ENCODE measurements at regions not wholly inside any gene's neighbourhood (a gene's known extent, or its start where the extent isn't known, plus 50 kb on each side); places are given as distances from the start of the nearest gene placed in this dataset.

- no peak for DNase-seq
Measured at GRCh38 chr10:44435196-44435595, 50.3 kb upstream of the CXCL12 start.

GRCh38 chr10:44436240-44436639 is 51.3 kb upstream of the CXCL12 start:
- no peak for DNase-seq

GRCh38 chr10:44437840-44438511 is 53.1 kb upstream of the CXCL12 start:
- no peak for DNase-seq

- DNase-seq, result no peak
Measured at GRCh38 chr10:44439239-44439957, 54.5 kb upstream of the CXCL12 start.

GRCh38 chr10:44439958-44440244 is 55.0 kb upstream of the CXCL12 start:
- DNase-seq, result no peak

- DNase-seq, result no peak
Measured at GRCh38 chr10:44457259-44457658, 72.4 kb upstream of the CXCL12 start.

- no peak for DNase-seq
Measured at GRCh38 chr10:44458671-44459413, 73.9 kb upstream of the CXCL12 start.

- no peak for DNase-seq
Measured at GRCh38 chr10:44459671-44460070, 74.8 kb upstream of the CXCL12 start.

GRCh38 chr10:44460416-44460815 is 75.5 kb upstream of the CXCL12 start:
- no peak for DNase-seq

- DNase-seq, result no peak
Measured at GRCh38 chr10:44462338-44462914, 77.5 kb upstream of the CXCL12 start.

GRCh38 chr10:44463511-44464121 is 78.7 kb upstream of the CXCL12 start:
- no peak for DNase-seq

- no peak for DNase-seq
Measured at GRCh38 chr10:44464503-44464902, 79.6 kb upstream of the CXCL12 start.

- no peak for DNase-seq
Measured at GRCh38 chr10:44465401-44466115, 80.7 kb upstream of the CXCL12 start.

- DNase-seq, result no peak
Measured at GRCh38 chr10:44466236-44466635, 81.3 kb upstream of the CXCL12 start.

GRCh38 chr10:44467090-44467489 is 82.2 kb upstream of the CXCL12 start:
- no peak for DNase-seq

GRCh38 chr10:44467900-44468299 is 83.0 kb upstream of the CXCL12 start:
- DNase-seq, result no peak

- no peak for DNase-seq
Measured at GRCh38 chr10:44468525-44468924, 83.6 kb upstream of the CXCL12 start.

GRCh38 chr10:44468965-44469364 is 84.1 kb upstream of the CXCL12 start:
- DNase-seq, result no peak

GRCh38 chr10:44470784-44471183 is 85.9 kb upstream of the CXCL12 start:
- DNase-seq, result no peak

- no peak for DNase-seq
Measured at GRCh38 chr10:44471410-44471809, 86.5 kb upstream of the CXCL12 start.

GRCh38 chr10:44473146-44473545 is 88.2 kb upstream of the CXCL12 start:
- no peak for DNase-seq

- no peak for DNase-seq
Measured at GRCh38 chr10:44476409-44477045, 91.6 kb upstream of the CXCL12 start.

All from NCI-H524 treated with DMSO at 0.1 percent for 48 hours (cell line).